ENCODE measurements at regions not wholly inside any gene's neighbourhood (a gene's known extent, or its start where the extent isn't known, plus 50 kb on each side); places are given as distances from the start of the nearest gene placed in this dataset.

DNA sequence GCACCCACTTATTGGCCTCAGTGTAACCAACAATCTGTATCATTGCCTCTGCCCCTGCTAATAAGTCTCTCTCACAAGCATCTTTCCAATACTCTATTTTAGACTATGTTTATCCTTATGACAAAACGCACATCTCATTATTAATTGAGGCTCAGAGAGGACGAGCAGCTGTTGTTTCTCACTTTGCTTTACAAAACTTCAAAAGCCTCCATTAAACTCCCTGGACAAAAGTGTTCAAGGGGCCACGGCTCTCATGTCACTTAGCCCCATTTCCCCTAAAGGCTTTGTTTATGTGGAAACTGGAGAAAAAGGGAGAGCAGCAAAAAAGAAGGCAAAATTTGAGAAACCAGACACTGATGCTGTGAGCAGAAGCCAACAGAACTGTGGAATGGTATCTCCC is 180.0 kb upstream of the LNX1 start:
- Histone ChIP-seq H3K9ac (ENCODE audit: insufficient read length, low read depth) (no peak overlapping the region), H3K9me3 (ENCODE audit: insufficient read depth, low read length) (no peaks in the 10 kb centered on the region), H3K4me1 (ENCODE audit: insufficient read depth, insufficient read length) (no peaks in the 10 kb centered on the region), H3K36me3 (ENCODE audit: insufficient read depth, insufficient read length, low read length) (no peaks in the 10 kb centered on the region), H3K27me3 (ENCODE audit: insufficient read depth, insufficient read length) (no peaks in the 10 kb centered on the region), H3K4me3 (ENCODE audit: insufficient read length, low read depth) (no peak overlapping the region)
- DNase-seq (ENCODE audit: low read depth, low spot score) = no peak
- no peak for TF ChIP-seq YY1 (IDR thresholded peaks at IDR 0.05; ENCODE audit: insufficient read depth, insufficient read length)
- TF ChIP-seq ZNF274 (IDR thresholded peaks at IDR 0.05; ENCODE audit: low read depth, low read length) = no peak
- no peak for TF ChIP-seq SUZ12 (IDR thresholded peaks at IDR 0.05; ENCODE audit: extremely low read depth, insufficient read depth, insufficient read length)

DNA sequence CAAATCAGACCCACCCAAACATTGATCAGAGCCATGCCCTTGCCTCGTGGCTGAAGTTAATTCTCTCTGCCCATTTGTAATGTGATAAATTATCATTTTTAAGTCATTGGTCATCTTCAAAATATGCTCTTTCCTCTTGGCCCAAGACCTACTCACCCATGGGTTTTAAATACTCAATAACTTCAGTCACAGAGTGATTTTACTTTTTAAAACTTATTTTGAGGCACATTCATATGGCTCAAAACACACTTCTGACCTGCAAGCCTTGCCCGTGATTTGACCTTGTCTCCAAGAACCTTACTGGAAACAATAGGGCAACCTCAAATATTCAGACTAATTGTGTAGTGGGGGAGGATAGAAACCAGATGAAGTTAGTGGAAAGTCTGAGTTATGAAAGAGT is 176.2 kb upstream of the LNX1 start:
- H3K4me3 ChIP-seq (ENCODE audit: insufficient read length, low read depth) = no peak overlapping the region
- H3K4me1 ChIP-seq (ENCODE audit: insufficient read depth, insufficient read length) = peaks cover 4% of the 10 kb centered on the region
- DNase-seq (ENCODE audit: low read depth, low spot score) = no peak
- no peaks in the 10 kb centered on the region for H3K27me3 ChIP-seq (ENCODE audit: insufficient read depth, insufficient read length)
- H3K9ac ChIP-seq (ENCODE audit: insufficient read length, low read depth) = no peak overlapping the region
- H3K36me3 ChIP-seq (ENCODE audit: insufficient read depth, insufficient read length, low read length) = no peaks in the 10 kb centered on the region
- TF ChIP-seq YY1 (IDR thresholded peaks at IDR 0.05; ENCODE audit: insufficient read depth, insufficient read length) (no peak), ZNF274 (IDR thresholded peaks at IDR 0.05; ENCODE audit: low read depth, low read length) (no peak), SUZ12 (IDR thresholded peaks at IDR 0.05; ENCODE audit: extremely low read depth, insufficient read depth, insufficient read length) (no peak)
- no peaks in the 10 kb centered on the region for H3K9me3 ChIP-seq (ENCODE audit: insufficient read depth, low read length)

DNA sequence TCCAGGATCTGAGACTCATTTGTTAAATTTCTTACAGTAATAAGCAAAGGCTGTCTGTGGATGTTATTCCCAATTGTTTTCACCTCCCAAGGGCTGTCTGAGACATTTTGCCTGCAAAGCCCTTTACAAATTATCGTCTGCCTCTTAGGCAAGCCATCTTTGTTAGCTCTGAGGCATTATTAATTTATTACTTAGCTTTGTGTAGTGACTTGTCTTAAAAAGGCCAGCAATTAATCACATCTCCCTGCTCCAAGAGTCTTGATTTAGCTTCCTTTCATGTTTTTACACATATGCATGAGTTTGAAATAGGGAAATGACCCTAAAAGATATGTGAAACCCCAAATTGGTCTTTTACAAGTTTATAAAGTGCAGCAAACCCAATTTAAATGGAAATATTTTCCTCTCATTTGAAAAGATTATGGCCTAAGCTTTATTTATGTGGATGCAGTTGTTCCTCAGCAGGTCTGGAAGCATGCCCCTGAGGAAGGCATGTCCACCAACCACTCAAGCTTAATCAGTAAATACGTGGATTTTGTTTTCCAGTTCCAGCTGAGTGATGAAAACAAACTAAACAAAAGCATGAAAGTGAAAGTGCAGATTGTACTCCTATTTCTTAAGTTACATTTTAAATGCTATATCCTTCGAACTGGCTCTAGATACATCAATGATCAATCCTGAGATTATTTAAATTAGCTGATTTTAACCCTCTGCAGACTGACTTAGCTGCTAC is 173.6 kb upstream of the LNX1 start:
- Histone ChIP-seq H3K4me3 (ENCODE audit: insufficient read length, low read depth) (no peak overlapping the region), H3K9me3 (ENCODE audit: insufficient read depth, low read length) (no peaks in the 10 kb centered on the region), H3K27me3 (ENCODE audit: insufficient read depth, insufficient read length) (no peaks in the 10 kb centered on the region), H3K36me3 (ENCODE audit: insufficient read depth, insufficient read length, low read length) (no peaks in the 10 kb centered on the region), H3K9ac (ENCODE audit: insufficient read length, low read depth) (no peak overlapping the region), H3K4me1 (ENCODE audit: insufficient read depth, insufficient read length) (peaks cover 4% of the 10 kb centered on the region)
- DNase-seq (ENCODE audit: low read depth, low spot score) = no peak
- TF ChIP-seq YY1 (IDR thresholded peaks at IDR 0.05; ENCODE audit: insufficient read depth, insufficient read length) = no peak
- no peak for TF ChIP-seq ZNF274 (IDR thresholded peaks at IDR 0.05; ENCODE audit: low read depth, low read length)
- TF ChIP-seq SUZ12 (IDR thresholded peaks at IDR 0.05; ENCODE audit: extremely low read depth, insufficient read depth, insufficient read length) = no peak

DNA sequence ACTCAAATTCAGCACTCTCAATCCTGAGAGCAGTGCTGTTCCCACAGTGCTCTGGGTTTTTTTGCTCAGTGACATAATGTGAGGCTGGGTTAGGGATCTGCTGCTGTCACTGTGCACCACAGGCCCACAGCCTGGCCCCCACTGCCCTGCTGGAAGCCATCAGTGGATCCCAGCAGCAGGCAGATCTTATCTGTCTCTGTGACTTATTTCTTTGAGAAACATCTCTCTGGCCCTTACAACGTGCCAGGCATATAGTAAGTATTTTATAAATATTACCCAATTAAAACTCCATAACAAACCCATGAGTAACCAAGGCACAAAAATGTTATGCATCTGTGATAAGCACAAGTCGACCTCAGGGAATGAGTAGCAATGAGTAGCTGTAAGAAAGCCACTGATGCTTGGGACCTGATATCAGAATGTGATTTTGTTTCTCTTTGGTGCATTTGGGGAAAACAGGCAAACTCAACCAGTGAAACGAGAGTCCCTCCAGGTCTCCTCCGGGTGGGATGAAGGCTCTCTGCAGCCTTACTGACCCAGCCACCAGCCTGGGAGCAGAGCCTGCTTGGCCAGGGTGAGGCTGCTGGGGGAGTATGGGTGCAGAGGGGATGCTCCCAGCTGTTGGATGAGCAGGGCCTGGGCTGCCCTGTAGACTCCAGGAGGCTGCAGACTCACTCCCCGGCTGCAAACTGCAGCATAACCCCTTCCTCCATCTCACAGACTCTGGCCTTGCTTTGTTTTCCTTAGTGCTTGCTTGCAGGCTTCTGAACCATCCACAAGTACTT is 172.7 kb upstream of the LNX1 start:
- Histone ChIP-seq H3K9ac (ENCODE audit: insufficient read length, low read depth) (no peak overlapping the region), H3K27me3 (ENCODE audit: insufficient read depth, insufficient read length) (no peaks in the 10 kb centered on the region), H3K9me3 (ENCODE audit: insufficient read depth, low read length) (no peaks in the 10 kb centered on the region), H3K4me1 (ENCODE audit: insufficient read depth, insufficient read length) (peaks cover 4% of the 10 kb centered on the region), H3K4me3 (ENCODE audit: insufficient read length, low read depth) (no peak overlapping the region), H3K36me3 (ENCODE audit: insufficient read depth, insufficient read length, low read length) (no peaks in the 10 kb centered on the region)
- no peak for TF ChIP-seq ZNF274 (IDR thresholded peaks at IDR 0.05; ENCODE audit: low read depth, low read length)
- TF ChIP-seq YY1 (IDR thresholded peaks at IDR 0.05; ENCODE audit: insufficient read depth, insufficient read length) = no peak
- TF ChIP-seq SUZ12 (IDR thresholded peaks at IDR 0.05; ENCODE audit: extremely low read depth, insufficient read depth, insufficient read length) = no peak
- DNase-seq (ENCODE audit: low read depth, low spot score) = no peak

DNA sequence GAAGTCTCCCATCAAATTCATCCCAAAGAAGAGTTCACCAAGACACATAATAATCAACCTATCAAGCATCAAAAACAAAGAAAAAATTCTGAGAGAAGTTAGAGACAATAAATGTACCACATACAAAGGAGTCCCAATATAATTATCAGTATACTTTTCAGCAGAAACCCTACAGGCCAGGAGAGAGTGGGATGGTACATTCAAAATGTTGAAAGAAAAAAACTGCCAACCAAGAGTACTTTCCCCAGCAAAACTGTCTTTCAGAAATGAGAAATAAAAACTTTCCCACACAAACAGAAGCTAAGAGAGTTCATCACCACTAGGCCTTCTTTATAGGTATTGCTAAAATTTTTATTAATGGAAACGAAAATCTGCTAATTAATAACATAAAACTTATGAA is 164.4 kb upstream of the LNX1 start:
- no peaks in the 10 kb centered on the region for H3K36me3 ChIP-seq (ENCODE audit: insufficient read depth, insufficient read length, low read length)
- TF ChIP-seq SUZ12 (IDR thresholded peaks at IDR 0.05; ENCODE audit: extremely low read depth, insufficient read depth, insufficient read length) (no peak), ZNF274 (IDR thresholded peaks at IDR 0.05; ENCODE audit: low read depth, low read length) (no peak), YY1 (IDR thresholded peaks at IDR 0.05; ENCODE audit: insufficient read depth, insufficient read length) (no peak)
- no peaks in the 10 kb centered on the region for H3K4me1 ChIP-seq (ENCODE audit: insufficient read depth, insufficient read length)
- no peaks in the 10 kb centered on the region for H3K27me3 ChIP-seq (ENCODE audit: insufficient read depth, insufficient read length)
- H3K9ac ChIP-seq (ENCODE audit: insufficient read length, low read depth) = no peak overlapping the region
- H3K9me3 ChIP-seq (ENCODE audit: insufficient read depth, low read length) = no peaks in the 10 kb centered on the region
- DNase-seq (ENCODE audit: low read depth, low spot score) = no peak
- no peak overlapping the region for H3K4me3 ChIP-seq (ENCODE audit: insufficient read length, low read depth)

DNA sequence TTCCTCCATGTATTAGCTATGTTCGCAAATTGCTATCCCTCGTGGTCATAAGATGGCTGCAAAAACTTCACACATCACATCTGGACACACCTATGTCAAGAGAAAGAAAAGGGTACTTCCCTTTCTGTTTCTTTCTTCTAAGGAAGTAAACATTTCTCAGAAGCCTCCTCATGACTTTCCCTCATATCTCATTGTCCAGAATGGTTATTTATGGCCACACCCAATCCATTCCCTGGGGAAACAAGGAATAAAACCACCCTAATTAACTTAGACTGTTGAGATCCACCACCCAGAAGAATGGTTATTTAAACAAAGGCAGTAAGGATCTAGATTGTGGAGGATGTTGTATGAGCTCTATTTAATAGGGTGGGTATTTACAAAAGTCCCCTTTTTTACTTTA is 160.8 kb upstream of the LNX1 start:
- DNase-seq (ENCODE audit: low read depth, low spot score) = no peak
- no peaks in the 10 kb centered on the region for H3K27me3 ChIP-seq (ENCODE audit: insufficient read depth, insufficient read length)
- H3K4me1 ChIP-seq (ENCODE audit: insufficient read depth, insufficient read length) = no peaks in the 10 kb centered on the region
- TF ChIP-seq SUZ12 (IDR thresholded peaks at IDR 0.05; ENCODE audit: extremely low read depth, insufficient read depth, insufficient read length) (no peak), ZNF274 (IDR thresholded peaks at IDR 0.05; ENCODE audit: low read depth, low read length) (no peak), YY1 (IDR thresholded peaks at IDR 0.05; ENCODE audit: insufficient read depth, insufficient read length) (no peak)
- no peaks in the 10 kb centered on the region for H3K9me3 ChIP-seq (ENCODE audit: insufficient read depth, low read length)
- no peak overlapping the region for H3K9ac ChIP-seq (ENCODE audit: insufficient read length, low read depth)
- H3K36me3 ChIP-seq (ENCODE audit: insufficient read depth, insufficient read length, low read length) = no peaks in the 10 kb centered on the region
- H3K4me3 ChIP-seq (ENCODE audit: insufficient read length, low read depth) = no peak overlapping the region

DNA sequence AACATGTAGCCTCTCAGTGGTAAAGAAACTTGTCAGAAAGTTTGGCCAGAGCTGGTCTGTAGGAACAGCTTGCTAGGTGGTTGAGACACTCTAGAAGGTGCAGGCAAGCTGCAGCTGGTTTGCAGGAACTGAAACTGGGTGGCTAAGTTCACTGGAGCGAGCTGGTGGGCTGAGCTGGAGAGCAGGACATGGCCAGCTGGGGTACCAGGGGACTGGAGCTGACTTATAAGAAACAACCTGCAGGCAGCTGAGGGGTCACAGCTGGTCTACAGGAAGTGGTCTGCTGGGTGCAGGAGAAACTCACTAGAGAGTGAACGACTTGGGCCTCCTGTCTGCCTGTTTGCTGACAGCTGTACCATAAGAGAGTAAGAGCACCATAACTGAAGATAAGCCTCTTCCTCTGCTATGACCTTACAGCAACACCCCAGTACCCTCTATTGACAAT is 157.1 kb upstream of the LNX1 start:
- Histone ChIP-seq H3K27me3 (ENCODE audit: insufficient read depth, insufficient read length) (no peaks in the 10 kb centered on the region), H3K4me1 (ENCODE audit: insufficient read depth, insufficient read length) (no peaks in the 10 kb centered on the region), H3K4me3 (ENCODE audit: insufficient read length, low read depth) (no peak overlapping the region), H3K9me3 (ENCODE audit: insufficient read depth, low read length) (no peaks in the 10 kb centered on the region), H3K36me3 (ENCODE audit: insufficient read depth, insufficient read length, low read length) (no peaks in the 10 kb centered on the region), H3K9ac (ENCODE audit: insufficient read length, low read depth) (no peak overlapping the region)
- TF ChIP-seq ZNF274 (IDR thresholded peaks at IDR 0.05; ENCODE audit: low read depth, low read length) (no peak), SUZ12 (IDR thresholded peaks at IDR 0.05; ENCODE audit: extremely low read depth, insufficient read depth, insufficient read length) (no peak), YY1 (IDR thresholded peaks at IDR 0.05; ENCODE audit: insufficient read depth, insufficient read length) (no peak)
- no peak for DNase-seq (ENCODE audit: low read depth, low spot score)
